Osteocyte (in vitro differentiated cells): ENCODE measurements at regions not wholly inside any gene's neighbourhood (a gene's known extent, or its start where the extent isn't known, plus 50 kb on each side); places are given as distances from the start of the nearest gene placed in this dataset.

Source experiments
- DNase-seq: peaks from one replicate; pipeline ENCODE4 v3.0.0; 2021; ENCODE audit warnings: mixed read lengths; ENCODE audit not compliant: unreplicated experiment; ENCODE audit errors: extremely low spot score
- H3K27ac Mint-ChIP-seq: one replicate; pipeline ENCODE4 v1.8.0; 2021; ENCODE audit warnings: mild to moderate bottlenecking, mixed read lengths; ENCODE audit not compliant: unreplicated experiment
- H3K27me3 Mint-ChIP-seq: one replicate; pipeline ENCODE4 v1.8.0; 2021; ENCODE audit warnings: mixed read lengths; ENCODE audit not compliant: unreplicated experiment
- H3K36me3 Mint-ChIP-seq: one replicate; pipeline ENCODE4 v1.8.0; 2021; ENCODE audit warnings: mixed read lengths; ENCODE audit not compliant: unreplicated experiment
- H3K4me1 Mint-ChIP-seq: one replicate; pipeline ENCODE4 v1.8.0; 2021; ENCODE audit warnings: mixed read lengths; ENCODE audit not compliant: unreplicated experiment
- H3K4me3 Mint-ChIP-seq: one replicate; pipeline ENCODE4 v1.8.0; 2021; ENCODE audit warnings: mild to moderate bottlenecking, moderate library complexity, mixed read lengths; ENCODE audit not compliant: unreplicated experiment
- H3K9me3 Mint-ChIP-seq: one replicate; pipeline ENCODE4 v1.8.0; 2021; ENCODE audit warnings: mixed read lengths; ENCODE audit not compliant: unreplicated experiment
- CTCF ChIP-seq: fragments of 200-600 bp; sonication (generic); IDR thresholded peaks from 2 replicates; pipeline ENCODE4 v1.5.0; 2021; ENCODE audit warnings: antibody characterized with exemption, mild to moderate bottlenecking, moderate library complexity

DNA sequence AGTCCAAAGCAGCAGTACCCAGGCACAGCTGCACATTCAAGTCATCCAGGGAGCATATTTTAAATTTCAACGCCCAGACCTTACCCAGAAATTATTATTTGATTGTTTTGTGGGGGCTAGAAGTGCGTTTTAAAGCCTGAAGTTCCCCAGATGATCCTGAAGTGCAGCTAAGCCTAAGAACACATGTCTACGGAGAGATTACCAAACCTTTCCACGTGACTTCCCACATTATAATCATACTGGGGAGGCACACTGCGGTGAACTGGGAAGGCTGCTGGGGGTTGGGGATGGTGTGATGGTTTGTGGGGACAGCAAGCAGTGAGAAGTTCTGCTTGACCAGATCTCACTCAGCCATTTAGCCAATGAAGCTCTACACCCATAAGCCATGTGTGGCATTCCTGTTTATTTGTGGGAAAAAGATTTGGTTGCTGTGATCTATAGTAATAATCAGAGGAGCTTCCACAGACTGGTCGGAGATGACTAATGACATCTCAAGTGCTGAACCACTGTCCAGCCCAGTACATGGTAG is 93.4 kb upstream of the CDH6 start:
- peaks cover 6% of the 10 kb centered on the region for H3K4me1 Mint-ChIP-seq
- H3K9me3 Mint-ChIP-seq, result no peaks in the 10 kb centered on the region
- TF ChIP-seq CTCF, result no peak
- no peak overlapping the region for H3K4me3 Mint-ChIP-seq
- H3K36me3 Mint-ChIP-seq, result no peaks in the 10 kb centered on the region
- DNase-seq, result no peak
- no peak overlapping the region for H3K27ac Mint-ChIP-seq
- H3K27me3 Mint-ChIP-seq, result no peaks in the 10 kb centered on the region

- TF ChIP-seq CTCF, result no peak
- no peaks in the 10 kb centered on the region for H3K36me3 Mint-ChIP-seq
- H3K4me1 Mint-ChIP-seq, result peaks cover 6% of the 10 kb centered on the region
- H3K4me3 Mint-ChIP-seq, result no peak overlapping the region
- no peaks in the 10 kb centered on the region for H3K9me3 Mint-ChIP-seq
- no peaks in the 10 kb centered on the region for H3K27me3 Mint-ChIP-seq
- no peak overlapping the region for H3K27ac Mint-ChIP-seq
- no peak for DNase-seq
These were observed 94.7 kb upstream of the CDH6 start for GRCh38 chr5:31098811-31099210.

DNA sequence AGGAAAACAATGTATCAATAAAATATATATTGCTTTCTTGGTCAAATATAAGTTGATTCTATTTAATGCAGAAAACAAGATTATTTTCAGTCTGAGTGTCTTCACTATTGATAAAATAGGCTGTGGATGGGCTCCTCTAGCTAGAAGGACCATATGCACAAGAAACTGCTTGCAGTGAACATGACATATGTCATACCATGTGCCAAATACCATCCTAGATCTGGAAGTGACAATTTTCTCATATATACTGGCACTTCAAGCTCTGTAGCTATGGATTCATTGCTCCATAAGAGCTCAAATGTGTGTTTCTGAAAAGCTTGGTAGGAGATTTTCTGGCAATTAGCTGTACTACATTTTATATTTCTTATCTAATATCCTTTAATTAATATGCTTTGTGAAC is 95.6 kb upstream of the CDH6 start:
- H3K27ac Mint-ChIP-seq, result no peak overlapping the region
- no peak for DNase-seq
- H3K27me3 Mint-ChIP-seq, result no peaks in the 10 kb centered on the region
- H3K4me3 Mint-ChIP-seq, result no peak overlapping the region
- H3K4me1 Mint-ChIP-seq, result peaks cover 6% of the 10 kb centered on the region
- H3K36me3 Mint-ChIP-seq, result peaks cover 3% of the 10 kb centered on the region
- TF ChIP-seq CTCF, result no peak
- peaks cover 7% of the 10 kb centered on the region for H3K9me3 Mint-ChIP-seq

DNA sequence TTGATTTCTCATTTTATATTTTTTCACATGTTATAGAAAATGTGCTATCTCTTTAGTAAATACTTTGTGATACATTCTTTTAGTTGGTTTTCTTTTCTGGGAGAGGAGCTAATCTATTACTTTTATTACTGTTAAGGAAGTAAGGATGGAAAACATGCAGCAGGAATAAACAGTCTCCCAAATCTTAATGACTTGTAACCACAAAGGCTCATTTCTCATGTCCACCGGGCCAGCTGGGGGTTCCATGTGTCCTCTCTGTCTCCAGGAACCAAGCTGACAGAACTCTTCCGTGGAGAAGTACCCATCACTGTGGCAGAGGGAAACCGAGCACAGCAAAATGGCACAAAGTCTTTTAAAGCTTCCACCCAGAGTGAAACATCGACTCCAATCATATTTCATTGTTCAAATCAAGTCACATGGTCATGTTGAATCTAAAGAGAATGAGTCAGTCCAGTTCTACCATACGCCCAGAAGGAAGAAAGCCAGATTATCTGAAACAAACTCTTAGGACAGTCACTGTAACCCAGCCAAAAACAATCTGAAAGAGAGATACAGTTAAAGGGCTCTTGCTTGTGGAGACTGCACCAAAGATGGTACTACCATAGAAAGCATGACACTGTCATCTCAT is 97.1 kb upstream of the CDH6 start:
- peaks cover 9% of the 10 kb centered on the region for H3K9me3 Mint-ChIP-seq
- peaks cover 6% of the 10 kb centered on the region for H3K4me1 Mint-ChIP-seq
- H3K36me3 Mint-ChIP-seq, result peaks cover 3% of the 10 kb centered on the region
- H3K27ac Mint-ChIP-seq, result peak overlapping the region; percentile 60
- TF ChIP-seq CTCF, result no peak
- no peaks in the 10 kb centered on the region for H3K27me3 Mint-ChIP-seq
- DNase-seq, result no peak
- H3K4me3 Mint-ChIP-seq, result no peak overlapping the region

DNA sequence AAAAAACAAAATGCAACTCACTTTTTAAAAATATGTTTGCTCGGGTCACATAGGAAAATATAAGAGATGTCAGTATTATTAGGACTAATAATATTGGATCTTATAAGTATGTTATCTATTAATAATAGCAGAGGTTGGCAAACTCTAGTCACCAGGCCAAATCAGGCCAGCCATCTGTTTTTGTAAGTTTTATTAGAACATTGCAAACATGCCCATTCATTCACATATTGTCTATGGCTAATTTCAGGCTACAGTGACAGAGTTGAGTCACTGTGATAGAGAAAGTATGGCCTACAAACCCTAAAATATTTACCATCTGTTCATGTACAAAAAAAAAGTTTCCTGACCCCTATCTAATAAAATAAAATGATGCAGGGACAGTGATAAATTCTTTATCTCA is 97.7 kb upstream of the CDH6 start:
- Mint-ChIP-seq H3K27me3 (no peaks in the 10 kb centered on the region), H3K36me3 (peaks cover 3% of the 10 kb centered on the region), H3K4me3 (no peak overlapping the region), H3K4me1 (peaks cover 6% of the 10 kb centered on the region), H3K9me3 (peaks cover 9% of the 10 kb centered on the region), H3K27ac (no peak overlapping the region)
- no peak for DNase-seq
- TF ChIP-seq CTCF, result no peak
